Thyroid gland (tissue), 4 donors: ENCODE measurements at regions not wholly inside any gene's neighbourhood (a gene's known extent, or its start where the extent isn't known, plus 50 kb on each side); places are given as distances from the start of the nearest gene placed in this dataset.

Experiments used
- DNase-seq, 2 donors: peaks; one replicate each; pipeline ENCODE4 v3.0.0-alpha.2; 2019
- H3K27ac ChIP-seq, 3 donors: fragments of 200-600 bp; sonication (generic); 1 replicate in 2 of 3; 2 replicates in 1 of 3; pipeline ENCODE4 v1.5.1; 2016 to 2019; ENCODE audit warnings: mild to moderate bottlenecking in 1 of 3, moderate library complexity in 1 of 3
- H3K27me3 ChIP-seq: fragments of 200-600 bp; sonication (generic); one replicate; pipeline ENCODE4 v1.5.1; 2019
- H3K36me3 ChIP-seq, 2 donors: fragments of 200-600 bp; sonication (generic); one replicate each; pipeline ENCODE4 v1.5.1; 2016 to 2019
- H3K4me1 ChIP-seq, 2 donors: fragments of 200-600 bp; sonication (generic); one replicate each; pipeline ENCODE4 v1.5.1; 2017 to 2019
- H3K4me3 ChIP-seq, 3 donors: fragments of 200-600 bp; sonication (generic); replicated peaks in 1 of 3; 1 replicate in 2 of 3; 2 replicates in 1 of 3; pipeline ENCODE4 v1.5.1; 2016; ENCODE audit warnings: mild to moderate bottlenecking in 1 of 3
- H3K9me3 ChIP-seq: fragments of 200-600 bp; sonication (generic); one replicate; pipeline ENCODE4 v1.5.1; 2017
- CTCF ChIP-seq, 6 experiments: fragments of 200-600 bp in 3 of 6; fragments of 450-650 bp in 3 of 6; sonication (generic) in 3 of 6; IDR thresholded peaks; one replicate each; pipeline ENCODE4 v1.5.1; 2016 to 2019; ENCODE audit warnings: antibody characterized with exemption in 6 of 6, mild to moderate bottlenecking in 2 of 6, inconsistent platforms in 1 of 6, moderate library complexity in 1 of 6
- POLR2A ChIP-seq, 2 donors: fragments of 450-650 bp; IDR thresholded peaks; one replicate each; pipeline ENCODE4 v1.6.1; 2017; ENCODE audit warnings: antibody characterized with exemption in 2 of 2, mild to moderate bottlenecking in 2 of 2, moderate library complexity in 1 of 2
- whole genome bisulfite sequencing, 2 donors: methylation state at CpG; one replicate each; pipeline ENCODE4 v1.1.5; 2017; 5-methylcytosine and 5-hydroxymethylcytosine counted together
- intact Hi-C: fragments of 100-400 bp; cut with DNase I; formaldehyde crosslinking; loops from one replicate; pipeline ENCODE4 v1.15.1; 2023

- no peak overlapping the region for H3K27ac ChIP-seq
- intact Hi-C loops: no loop called here
These were observed 139.5 kb upstream of the CHST15 start for GRCh38 chr10:124232686-124233545.

DNA sequence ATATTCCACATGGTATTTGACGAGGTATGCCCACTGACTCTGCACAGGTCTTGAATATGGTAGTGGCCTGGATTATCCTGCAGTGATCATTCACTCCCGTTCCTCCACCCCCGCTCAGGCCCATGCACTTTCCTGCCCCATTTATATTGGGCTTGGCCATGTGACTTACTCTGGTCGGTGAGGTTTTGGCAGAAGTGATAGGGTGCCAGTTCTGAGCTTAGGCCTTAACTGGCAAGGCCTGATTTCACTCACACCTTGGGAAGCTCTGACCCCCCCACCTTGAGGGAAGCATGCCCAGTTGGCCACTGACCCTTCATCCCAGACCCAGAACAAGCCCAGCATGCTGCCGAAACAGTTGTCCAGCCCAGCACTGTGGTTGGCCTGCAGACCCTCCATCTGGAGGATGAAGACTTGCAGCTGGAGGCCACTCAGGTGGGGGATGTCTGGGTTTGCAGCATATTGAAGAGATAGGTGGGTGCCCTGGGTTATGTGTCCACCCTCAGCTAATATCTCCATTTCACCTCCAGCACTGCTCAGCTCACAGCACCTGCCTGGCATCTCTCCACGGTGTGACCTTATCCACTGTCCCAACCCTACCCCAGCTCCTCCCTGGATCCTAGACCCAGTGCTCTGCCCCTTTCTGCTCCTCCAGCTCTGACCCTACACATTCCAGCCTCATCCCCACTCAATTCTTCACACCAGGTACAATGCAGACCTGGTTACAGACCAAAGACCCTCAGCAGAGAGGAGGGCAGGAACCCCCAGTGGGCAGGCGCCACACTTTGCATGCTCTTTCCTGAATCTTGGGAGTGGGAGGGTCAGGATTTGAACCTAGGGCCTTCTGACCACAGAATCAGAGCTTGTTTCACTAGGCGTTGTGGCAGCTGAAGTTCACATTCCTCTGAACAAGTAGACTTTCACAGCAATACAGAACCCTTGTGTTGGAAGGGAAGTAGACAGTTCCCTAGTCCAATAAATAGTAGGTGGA, 138.1 kb upstream of the CHST15 start:
- Histone ChIP-seq H3K9me3 (no peaks in the 10 kb centered on the region), H3K27me3 (no peaks in the 10 kb centered on the region), H3K36me3 (no peaks in the 10 kb centered on the region), H3K27ac (no peak overlapping the region), H3K4me3 (no peak overlapping the region), H3K4me1 (no peaks in the 10 kb centered on the region)
- intact Hi-C loops: no loop called here
- TF ChIP-seq CTCF (IDR thresholded peaks at IDR 0.05) (no peak), POLR2A (IDR thresholded peaks at IDR 0.05) (no peak)
- no peak for DNase-seq
- 96 to 100% methylated on average over 8 of the region's 8 CpGs for WGBS, 2 donors

More at GRCh38 chr10:124232686-124233545, 139.5 kb upstream of the CHST15 start:
- TF ChIP-seq POLR2A (IDR thresholded peaks at IDR 0.05): no peak
- no peak for TF ChIP-seq CTCF (IDR thresholded peaks at IDR 0.05)
- Histone ChIP-seq H3K27me3 (no peaks in the 10 kb centered on the region), H3K9me3 (no peaks in the 10 kb centered on the region), H3K36me3 (no peaks in the 10 kb centered on the region), H3K4me3 (no peak overlapping the region), H3K4me1 (no peaks in the 10 kb centered on the region)
- 72 to 75% methylated on average over 15 to 16 of the region's 16 CpGs for WGBS, 2 donors
- peak in 1 of 2 donors; percentile 8 for DNase-seq

- Histone ChIP-seq H3K27ac (no peak overlapping the region), H3K4me3 (no peak overlapping the region), H3K27me3 (no peaks in the 10 kb centered on the region), H3K4me1 (no peaks in the 10 kb centered on the region), H3K9me3 (no peaks in the 10 kb centered on the region), H3K36me3 (no peaks in the 10 kb centered on the region)
- intact Hi-C loops: no loop called here
- TF ChIP-seq POLR2A (IDR thresholded peaks at IDR 0.05) (no peak), CTCF (IDR thresholded peaks at IDR 0.05) (no peak)
- DNase-seq: no peak
- 93 to 95% methylated on average over 11 of the region's 11 CpGs for WGBS, 2 donors
These were observed 137.3 kb upstream of the CHST15 start for GRCh38 chr10:124230635-124231167.

DNA sequence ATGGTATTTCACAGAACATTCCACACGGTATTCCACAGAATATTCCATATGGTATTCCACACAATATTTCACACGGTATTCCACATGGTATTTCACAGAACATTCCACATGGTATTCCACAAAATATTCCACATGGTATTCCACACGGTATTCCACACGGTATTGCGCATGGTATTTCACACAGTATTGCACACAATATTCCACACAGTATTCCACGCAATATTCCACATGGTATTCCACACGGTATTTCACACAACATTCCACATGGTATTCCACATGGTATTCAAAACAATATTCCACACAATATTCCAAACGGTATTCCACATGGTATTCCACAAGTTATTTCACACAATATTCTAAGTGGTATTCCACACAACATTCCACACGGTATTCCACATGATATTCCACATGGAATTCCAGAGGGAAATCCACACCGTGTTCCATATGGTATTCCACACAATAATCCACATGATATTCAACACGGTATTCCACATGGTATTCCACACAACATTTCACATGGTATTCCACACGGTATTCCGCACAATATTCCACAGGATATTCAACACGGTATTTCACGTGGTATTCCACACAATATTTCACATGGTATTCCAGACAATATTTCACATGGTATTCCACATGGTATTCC, 136.7 kb upstream of the CHST15 start:
- Histone ChIP-seq H3K4me1 (no peaks in the 10 kb centered on the region), H3K27ac (no peak overlapping the region), H3K36me3 (no peaks in the 10 kb centered on the region), H3K9me3 (no peaks in the 10 kb centered on the region), H3K4me3 (no peak overlapping the region), H3K27me3 (no peaks in the 10 kb centered on the region)
- DNase-seq: no peak
- TF ChIP-seq POLR2A (IDR thresholded peaks at IDR 0.05): no peak
- no peak for TF ChIP-seq CTCF (IDR thresholded peaks at IDR 0.05)
- intact Hi-C loops: no loop called here
- 73 to 79% methylated on average over 15 of the region's 15 CpGs for WGBS, 2 donors
